SU-DHL-6 (cell line): ENCODE measurements at regions not wholly inside any gene's neighbourhood (a gene's known extent, or its start where the extent isn't known, plus 50 kb on each side); places are given as distances from the start of the nearest gene placed in this dataset.

Experiments
- H2AFZ ChIP-seq: fragments of 200-600 bp; sonication (generic); 2 replicates; pipeline ENCODE4 v1.6.1; 2014; ENCODE audit warnings: low read depth, mild to moderate bottlenecking, moderate library complexity, mixed read lengths, antibody characterized with exemption, low read length; ENCODE audit not compliant: severe bottlenecking
- H3F3A ChIP-seq: fragments of 200-600 bp; shearing (Covaris generic); 2 replicates; pipeline ENCODE4 v1.6.0; 2016; ENCODE audit warnings: antibody characterized with exemption, mild to moderate bottlenecking; ENCODE audit not compliant: insufficient read depth
- H3K27ac ChIP-seq: fragments of 200-600 bp; sonication (generic); 2 replicates; pipeline ENCODE4 v1.5.1; 2016; ENCODE audit warnings: low read depth, mild to moderate bottlenecking, low read length, moderate library complexity, mixed read lengths
- H3K27me3 ChIP-seq: fragments of 200-600 bp; sonication (generic), shearing (Covaris generic); 2 replicates; pipeline ENCODE4 v1.6.0; 2014; ENCODE audit warnings: mild to moderate bottlenecking, low read length
- H3K36me3 ChIP-seq: fragments of 200-600 bp; sonication (generic); 2 replicates; pipeline ENCODE4 v1.6.1; 2014; ENCODE audit warnings: mild to moderate bottlenecking, low read length, mixed read lengths
- H3K4me2 ChIP-seq: fragments of 300-600, 200-600 bp; shearing (Covaris generic), sonication (generic); 2 replicates; pipeline ENCODE4 v1.6.0; 2014; ENCODE audit warnings: low read length, low read depth, mild to moderate bottlenecking; ENCODE audit not compliant: poor library complexity, severe bottlenecking
- H3K4me3 ChIP-seq: fragments of 200-600 bp; sonication (generic); 2 replicates; pipeline ENCODE4 v1.5.1; 2014; ENCODE audit warnings: antibody characterized with exemption, low read length, mild to moderate bottlenecking, mixed read lengths; ENCODE audit not compliant: insufficient read depth, poor library complexity, severe bottlenecking
- H3K79me2 ChIP-seq: fragments of 200-600 bp; sonication (generic); 2 replicates; pipeline ENCODE4 v1.6.1; 2014; ENCODE audit warnings: mild to moderate bottlenecking, low read length, moderate library complexity; ENCODE audit not compliant: insufficient read depth
- H3K9ac ChIP-seq: fragments of 200-600 bp; sonication (generic); 2 replicates; pipeline ENCODE4 v1.7.0; 2014; ENCODE audit warnings: mild to moderate bottlenecking, low read length
- H3K9me2 ChIP-seq: fragments of 200-600 bp; sonication (generic); replicated peaks from 2 replicates; pipeline ENCODE4 v1.6.1; 2014; ENCODE audit warnings: low read length; ENCODE audit not compliant: insufficient read depth
- H3K9me3 ChIP-seq: fragments of 200-600 bp; sonication (generic); 2 replicates; pipeline ENCODE4 v1.6.1; 2014; ENCODE audit warnings: low read length, mixed read lengths; ENCODE audit not compliant: insufficient read depth
- H4K20me1 ChIP-seq: fragments of 200-600 bp; sonication (generic); 2 replicates; pipeline ENCODE4 v1.6.1; 2014; ENCODE audit warnings: low read depth, mild to moderate bottlenecking, antibody characterized with exemption, low read length, moderate library complexity, mixed read lengths
- CTCF ChIP-seq: fragments of 200-600 bp; sonication (generic); IDR thresholded peaks from one replicate; pipeline ENCODE4 v1.5.1; 2017; ENCODE audit warnings: antibody characterized with exemption, mild to moderate bottlenecking, low read length, moderate library complexity; ENCODE audit not compliant: insufficient read depth, poor library complexity, severe bottlenecking
- EZH2phosphoT487 ChIP-seq: fragments of 200-600 bp; sonication (generic), shearing (Covaris generic); conservative IDR thresholded peaks from 2 replicates; pipeline ENCODE4 v1.6.1; 2018; ENCODE audit warnings: mild to moderate bottlenecking, antibody characterized with exemption, low read length, moderate library complexity, mixed read lengths

GRCh38 chr7:41899823-41900433 lies 197.0 kb upstream of the INHBA start:
- no peaks in the 10 kb centered on the region for H3K9me2 ChIP-seq
- no peak for TF ChIP-seq EZH2phosphoT487
- no peak for TF ChIP-seq CTCF
- 0 out of 2 replicates have a peak, but pooled peaks cover 3% of the 10 kb centered on the region for H3K27me3 ChIP-seq
- H4K20me1 ChIP-seq: no peaks in the 10 kb centered on the region
- H3K9me3 ChIP-seq: no peaks in the 10 kb centered on the region
- H3K4me3 ChIP-seq: no peak overlapping the region
- no peak overlapping the region for H3K4me2 ChIP-seq
- no peak overlapping the region for H2AFZ ChIP-seq
- no peak overlapping the region for H3K27ac ChIP-seq
- H3K36me3 ChIP-seq: no peaks in the 10 kb centered on the region
- no peaks in the 10 kb centered on the region for H3K79me2 ChIP-seq
- no peaks in the 10 kb centered on the region for H3F3A ChIP-seq
- H3K9ac ChIP-seq: no peak overlapping the region

DNA sequence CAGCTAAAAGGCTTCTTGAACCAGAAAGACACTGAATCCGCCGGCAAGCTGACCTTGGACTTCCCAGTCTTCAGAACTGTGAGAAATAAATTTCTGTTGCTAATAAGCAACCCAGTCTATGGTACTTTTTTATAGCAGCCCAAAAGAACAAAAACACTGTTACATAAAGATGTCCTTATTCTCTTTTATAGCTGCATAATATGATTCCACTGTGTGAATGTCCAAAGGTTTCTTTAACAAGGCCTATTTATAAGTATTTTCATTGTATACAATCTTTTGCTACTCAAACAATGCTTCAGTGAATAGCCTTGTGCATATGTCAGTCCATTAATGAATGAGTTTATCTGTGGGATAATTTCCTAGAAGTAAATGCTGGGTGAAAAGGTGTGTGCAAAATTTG lies 190.8 kb upstream of the INHBA start:
- no peak overlapping the region for H3K4me2 ChIP-seq
- TF ChIP-seq CTCF: no peak
- no peak for TF ChIP-seq EZH2phosphoT487
- H3K9me3 ChIP-seq: no peaks in the 10 kb centered on the region
- no peaks in the 10 kb centered on the region for H3K27me3 ChIP-seq
- no peaks in the 10 kb centered on the region for H3K36me3 ChIP-seq
- H3K4me3 ChIP-seq: no peak overlapping the region
- H3K9ac ChIP-seq: no peak overlapping the region
- H4K20me1 ChIP-seq: no peaks in the 10 kb centered on the region
- no peaks in the 10 kb centered on the region for H3F3A ChIP-seq
- no peak overlapping the region for H2AFZ ChIP-seq
- no peak overlapping the region for H3K27ac ChIP-seq
- no peaks in the 10 kb centered on the region for H3K79me2 ChIP-seq
- H3K9me2 ChIP-seq: no peaks in the 10 kb centered on the region

- Histone ChIP-seq H3K27me3 (no peaks in the 10 kb centered on the region), H3K4me3 (no peak overlapping the region), H3K79me2 (no peaks in the 10 kb centered on the region), H3K9me2 (no peaks in the 10 kb centered on the region), H2AFZ (no peak overlapping the region), H3K27ac (no peak overlapping the region), H3F3A (no peaks in the 10 kb centered on the region), H4K20me1 (no peaks in the 10 kb centered on the region), H3K9ac (no peak overlapping the region), H3K9me3 (no peaks in the 10 kb centered on the region), H3K36me3 (no peaks in the 10 kb centered on the region), H3K4me2 (no peak overlapping the region)
- TF ChIP-seq CTCF (peak; percentile 20), EZH2phosphoT487 (no peak)
Measured at GRCh38 chr7:41892356-41893100, 189.6 kb upstream of the INHBA start.
